Hematopoietic multipotent progenitor cell treated with erythropoietin and hydrocortisone succinate and interleukin-3 and kit ligand, for 4 days (in vitro differentiated cells): ENCODE measurements at regions not wholly inside any gene's neighbourhood (a gene's known extent, or its start where the extent isn't known, plus 50 kb on each side); places are given as distances from the start of the nearest gene placed in this dataset.
"Not testable (repeated sequence)": the region's sequence is repeated elsewhere in the genome, so short reads cannot be mapped to it uniquely, and the experiment has no call there.

Experiments used
- DNase-seq: peaks from one replicate; pipeline ENCODE4 v3.0.0-alpha.2; 2015

- no peak for DNase-seq
These were observed 385.2 kb downstream of the CDH7 start for GRCh38 chr18:66136039-66136438.

DNA sequence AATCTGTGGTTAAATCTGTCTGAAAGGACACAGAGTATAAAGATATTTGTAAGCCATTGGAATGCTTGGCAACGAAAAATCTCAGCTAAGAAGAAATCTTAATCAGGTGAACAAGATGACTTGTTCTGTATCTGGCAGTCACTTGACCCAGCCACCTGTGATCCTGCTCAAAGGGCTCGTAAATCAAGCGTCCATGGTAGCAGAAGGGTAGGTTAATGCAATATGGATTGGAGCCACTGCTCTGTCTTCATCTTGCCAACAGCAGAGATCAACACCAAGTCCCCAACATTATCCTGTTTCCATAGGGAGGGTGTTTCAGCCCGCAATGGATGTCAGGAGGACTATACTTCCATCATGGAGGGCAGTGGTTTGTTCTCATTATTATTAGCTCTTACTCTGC lies 378.4 kb downstream of the CDH7 start:
- no peak for DNase-seq

DNA sequence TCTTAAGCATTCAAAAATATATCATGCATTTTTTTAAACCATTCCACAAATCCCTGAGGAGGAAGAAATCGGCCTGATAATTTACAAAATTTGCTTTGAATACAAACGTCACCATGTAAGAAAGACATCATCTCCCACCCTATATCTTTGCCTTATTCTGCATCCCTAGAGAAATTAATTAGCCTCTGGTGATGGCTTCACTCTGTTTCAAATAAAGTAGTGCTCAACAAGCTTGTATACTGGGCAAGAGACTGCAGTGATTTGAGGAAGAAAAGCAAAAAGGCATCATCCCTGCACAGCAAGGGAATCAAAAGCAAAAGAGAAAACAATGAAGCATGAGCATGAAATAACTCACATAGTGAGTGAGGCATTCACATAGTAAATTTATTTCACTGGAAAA lies 375.5 kb downstream of the CDH7 start:
- DNase-seq, result no peak

GRCh38 chr18:66124394-66124793 lies 373.6 kb downstream of the CDH7 start:
- DNase-seq, result peak; percentile 9

DNA sequence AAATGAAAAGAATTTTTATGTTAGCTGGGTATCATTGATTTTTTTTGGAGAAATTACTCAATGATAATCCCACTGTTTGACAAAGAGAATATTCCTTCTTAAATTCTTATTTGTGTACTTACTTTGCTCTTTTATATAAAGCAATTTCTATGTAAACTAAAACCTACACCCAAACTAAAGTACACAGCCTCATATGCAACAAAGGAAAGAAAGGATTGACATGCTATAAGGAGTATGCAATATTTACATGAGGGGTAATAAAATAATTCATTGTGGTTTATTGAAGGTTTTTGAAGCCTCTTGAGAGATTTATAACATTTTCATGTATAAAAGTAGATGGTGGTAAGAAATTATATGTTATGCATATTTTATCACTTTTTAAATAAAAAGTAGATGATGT lies 368.5 kb downstream of the CDH7 start:
- no peak for DNase-seq

GRCh38 chr18:66111018-66111417 lies 360.2 kb downstream of the CDH7 start:
- no peak for DNase-seq

DNA sequence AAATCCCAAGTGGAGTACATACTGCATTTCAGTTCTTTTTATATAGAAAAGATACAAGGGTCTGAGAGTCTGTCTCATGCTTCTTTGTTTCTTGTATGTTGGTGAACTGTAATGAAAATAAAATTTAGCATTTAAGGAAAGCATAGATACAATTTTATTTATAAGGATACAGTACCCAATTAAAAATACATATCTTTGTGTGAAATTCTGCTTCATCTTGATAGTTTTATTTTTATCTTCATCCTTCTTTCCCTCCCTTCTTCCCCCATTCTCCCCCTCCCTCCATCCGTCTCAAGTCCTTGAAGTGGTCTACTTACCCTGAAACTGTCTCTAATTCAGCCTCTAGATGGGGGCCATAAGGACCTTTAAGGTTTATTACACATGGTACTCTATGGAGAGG lies 359.8 kb downstream of the CDH7 start:
- no peak for DNase-seq

- DNase-seq, result no peak
These were observed 359.2 kb downstream of the CDH7 start for GRCh38 chr18:66109981-66110380.

DNA sequence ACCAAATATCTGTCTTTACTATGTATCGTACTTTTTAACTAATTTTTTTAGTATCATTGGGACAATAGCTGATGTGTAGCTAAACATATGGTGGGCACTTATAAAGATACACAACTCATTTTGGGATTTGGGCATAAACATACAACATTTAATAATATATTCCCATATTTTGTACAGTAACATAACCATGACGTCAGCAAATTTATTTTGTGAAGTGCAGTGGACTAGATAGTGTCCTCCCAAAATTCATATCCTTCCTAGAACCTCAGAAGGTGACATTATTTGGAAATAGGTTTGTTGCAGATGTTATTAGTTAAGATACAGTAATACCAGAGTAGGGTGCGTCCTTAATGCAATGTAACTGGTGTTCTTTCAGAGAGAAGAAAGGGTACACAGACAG lies 356.7 kb downstream of the CDH7 start:
- DNase-seq, result no peak

DNA sequence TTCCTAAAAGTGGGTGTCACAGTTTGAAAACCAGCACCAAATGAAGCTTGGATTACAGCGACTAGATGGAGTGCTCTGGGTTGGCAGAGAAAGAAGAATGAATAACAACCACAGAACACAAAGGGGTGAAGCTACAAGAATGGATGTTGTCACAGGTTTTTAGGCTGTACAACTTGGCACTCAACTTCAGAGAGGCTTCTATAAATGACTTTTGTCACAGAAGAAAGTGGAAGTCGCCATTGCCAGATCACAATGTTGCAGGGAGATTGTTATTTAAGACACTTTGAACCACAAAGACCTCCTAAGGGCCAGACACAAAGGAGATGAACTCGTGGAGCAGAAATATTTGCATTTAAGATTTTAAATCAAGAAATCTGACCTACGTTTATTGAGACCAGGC lies 354.2 kb downstream of the CDH7 start:
- DNase-seq, result no peak

DNA sequence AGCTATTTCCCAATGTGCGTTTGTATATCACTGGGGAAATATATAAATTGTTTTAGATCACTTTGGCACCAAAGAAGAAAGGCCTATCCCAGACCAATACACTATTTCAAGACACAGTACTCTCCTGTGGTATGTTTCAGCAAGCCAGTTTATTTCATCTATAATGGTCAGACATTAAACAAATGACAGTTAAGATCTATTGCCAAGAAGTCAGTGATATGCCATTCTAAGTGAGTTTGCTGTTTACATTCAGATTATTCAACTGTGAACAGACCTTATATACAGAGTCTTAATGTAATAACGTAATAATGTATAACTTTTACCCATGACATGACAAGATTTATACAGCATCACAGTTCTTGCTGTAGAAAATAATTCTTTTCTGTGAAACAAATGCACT lies 352.7 kb downstream of the CDH7 start:
- no peak for DNase-seq

- no peak for DNase-seq
These were observed 332.3 kb downstream of the CDH7 start for GRCh38 chr18:66083078-66083477.

- DNase-seq, result no peak
These were observed 328.4 kb downstream of the CDH7 start for GRCh38 chr18:66078925-66079800.

DNA sequence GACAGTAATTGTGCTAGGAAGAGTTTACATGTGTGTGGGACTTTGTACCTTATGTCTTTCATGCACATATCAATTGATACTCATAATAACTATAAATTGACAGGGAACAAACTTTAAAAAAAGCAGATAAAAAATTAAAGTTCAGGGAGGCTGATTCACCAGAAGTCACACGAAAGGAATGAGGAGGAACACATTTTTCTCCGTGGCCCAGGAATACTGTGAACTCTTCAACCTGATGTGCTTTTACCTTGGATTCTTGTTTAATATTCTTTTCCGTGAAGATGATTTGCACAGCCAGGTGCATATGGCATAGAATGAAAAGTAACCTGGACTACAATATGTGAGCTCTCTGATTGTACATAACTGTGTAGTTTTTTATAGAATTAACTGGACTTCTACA lies 326.3 kb downstream of the CDH7 start:
- DNase-seq, result no peak

- DNase-seq, result no peak
These were observed 315.4 kb downstream of the CDH7 start for GRCh38 chr18:66066191-66066590.

GRCh38 chr18:66048406-66048805 lies 297.6 kb downstream of the CDH7 start:
- DNase-seq, result no peak

DNA sequence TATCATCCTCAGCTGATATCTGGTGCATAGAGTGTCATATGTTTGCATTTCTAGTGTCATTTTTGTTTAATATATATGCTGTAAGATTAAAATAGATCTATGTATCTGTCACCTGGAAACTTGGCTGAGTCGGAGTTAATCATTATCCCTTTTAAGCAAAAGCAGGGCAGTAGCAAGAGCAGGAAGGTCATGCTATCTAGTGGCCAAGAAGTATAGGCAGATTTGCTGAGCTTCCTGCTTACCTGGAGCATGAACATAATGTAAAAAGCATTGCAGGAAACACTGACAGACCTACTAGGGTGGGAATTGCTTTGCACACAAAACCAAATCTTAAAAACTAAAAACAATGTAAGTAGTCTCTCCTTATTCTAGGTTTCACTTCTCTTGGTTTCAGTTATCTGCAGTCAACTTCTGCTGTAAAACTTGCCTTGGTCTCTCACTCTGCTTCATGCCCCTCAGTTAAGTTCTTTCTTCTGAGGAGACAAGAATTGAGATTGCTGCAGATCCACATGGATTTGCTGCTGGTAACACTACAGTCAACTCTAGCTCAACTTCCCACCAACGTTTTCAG lies 295.3 kb downstream of the CDH7 start:
- DNase-seq, result no peak

- DNase-seq, result no peak
These were observed 292.2 kb downstream of the CDH7 start for GRCh38 chr18:66043009-66043408.

DNA sequence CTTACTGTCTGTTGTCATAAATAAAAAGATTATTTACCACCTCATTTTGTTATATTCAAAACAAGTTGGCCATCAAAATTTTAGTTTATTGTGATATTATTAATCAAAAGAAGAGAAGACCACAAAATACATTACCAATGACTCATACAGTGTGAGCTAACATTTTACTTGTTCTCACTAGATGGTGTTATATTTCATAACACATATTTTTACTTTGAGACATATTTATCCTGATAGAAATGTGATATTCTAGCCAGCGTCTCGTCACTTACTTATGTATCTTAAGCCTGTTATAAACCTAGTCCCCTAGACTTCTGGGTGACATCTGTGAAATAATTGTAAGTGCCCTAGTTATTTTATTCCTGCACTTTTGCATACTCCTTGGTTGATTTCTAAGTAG lies 263.2 kb downstream of the CDH7 start:
- DNase-seq, result no peak

DNA sequence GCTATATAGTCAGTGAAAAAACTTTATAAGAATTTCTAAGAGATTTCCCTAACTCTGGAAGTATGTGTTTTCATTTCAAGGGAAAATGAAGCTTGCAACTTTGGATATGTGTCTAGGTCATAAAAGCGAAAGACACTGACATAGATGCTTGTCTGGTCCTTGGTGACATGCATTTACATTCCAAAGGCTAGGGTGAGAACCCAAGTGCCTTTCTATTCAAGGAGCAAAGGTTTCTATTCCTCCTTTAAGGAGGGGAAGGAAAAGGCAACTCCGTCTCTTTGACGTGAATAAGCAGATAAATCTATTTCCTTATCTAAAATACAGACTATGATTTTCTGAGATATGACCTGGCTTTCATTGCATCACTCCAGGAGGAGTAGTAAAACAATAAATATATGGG lies 261.1 kb downstream of the CDH7 start:
- DNase-seq, result no peak

GRCh38 chr18:66005831-66006588 lies 255.2 kb downstream of the CDH7 start:
- DNase-seq, result no peak

DNA sequence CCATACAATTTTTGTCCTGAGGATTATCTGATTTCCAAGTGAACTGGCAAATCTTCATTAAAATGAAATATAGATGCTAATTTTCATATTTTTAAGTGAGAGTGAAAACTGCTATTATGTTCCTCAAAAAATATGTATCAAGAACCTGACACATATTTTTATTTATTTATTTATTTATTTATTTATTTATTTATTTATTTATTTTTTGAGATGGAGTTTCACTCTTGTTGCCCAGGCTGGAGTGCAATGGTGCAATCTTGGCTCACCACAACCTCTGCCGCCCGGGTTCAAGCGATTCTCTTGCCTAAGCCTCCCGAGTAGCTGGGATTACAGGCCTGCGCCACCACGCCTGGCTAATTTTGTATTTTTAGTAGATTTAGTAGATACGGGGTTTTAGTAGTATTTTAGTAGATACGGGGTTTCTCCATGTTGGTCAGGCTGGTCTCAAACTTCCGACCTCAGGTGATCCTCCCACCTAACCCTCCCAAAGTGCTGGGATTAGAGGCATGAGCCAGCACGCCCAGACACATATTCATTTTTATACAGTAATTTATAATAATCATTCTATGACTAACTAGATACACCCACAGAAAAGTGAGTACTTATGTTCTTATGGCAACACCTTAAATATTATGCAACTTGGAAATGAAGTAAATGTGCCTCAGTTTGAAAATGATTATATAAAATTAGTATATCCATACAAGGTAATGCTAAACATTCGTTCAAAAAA lies 248.3 kb downstream of the CDH7 start:
- not testable (repeated sequence) for DNase-seq

- DNase-seq, result no peak
These were observed 244.4 kb downstream of the CDH7 start for GRCh38 chr18:65995206-65995605.
